ENCODE measurements at regions not wholly inside any gene's neighbourhood (a gene's known extent, or its start where the extent isn't known, plus 50 kb on each side); places are given as distances from the start of the nearest gene placed in this dataset.

- no peak overlapping the region for H2AFZ ChIP-seq (ENCODE audit: low read length)
- H3K9me3 ChIP-seq (ENCODE audit: insufficient read depth, low read depth, low read length), result no peaks in the 10 kb centered on the region
- no peak overlapping the region for H3K4me2 ChIP-seq (ENCODE audit: low read depth, low read length, poor library complexity, severe bottlenecking)
- no peaks in the 10 kb centered on the region for H3K9me2 ChIP-seq (replicated peaks; ENCODE audit: low read depth, low read length)
- H4K20me1 ChIP-seq (ENCODE audit: insufficient read depth, low read length, poor library complexity, severe bottlenecking), result no peaks in the 10 kb centered on the region
- no peaks in the 10 kb centered on the region for H3K4me1 ChIP-seq (ENCODE audit: insufficient read depth, low read length, poor library complexity, severe bottlenecking)
- no peaks in the 10 kb centered on the region for H3K27me3 ChIP-seq (ENCODE audit: insufficient read depth, low read length, poor library complexity, severe bottlenecking)
- no peak overlapping the region for H3K9ac ChIP-seq (ENCODE audit: low read depth, low read length, poor library complexity, severe bottlenecking)
- no peaks in the 10 kb centered on the region for H3K36me3 ChIP-seq (ENCODE audit: insufficient read depth, low read length)
- no peaks in the 10 kb centered on the region for H3K79me2 ChIP-seq (ENCODE audit: insufficient read depth, low read length)
- H3F3A ChIP-seq (ENCODE audit: low read depth), result no peaks in the 10 kb centered on the region
- H3K4me3 ChIP-seq (ENCODE audit: low read length, poor library complexity, severe bottlenecking), result no peak overlapping the region
- TF ChIP-seq CTCF (conservative IDR thresholded peaks at IDR 0.05; ENCODE audit: low read length), result no peak
- TF ChIP-seq EZH2phosphoT487 (IDR thresholded peaks at IDR 0.05; ENCODE audit: borderline replicate concordance), result no peak
These were observed 58.2 kb downstream of the GLI2 start for GRCh38 chr2:120793682-120794403.

- H3K9ac ChIP-seq (ENCODE audit: low read depth, low read length, poor library complexity, severe bottlenecking), result no peak overlapping the region
- H3K79me2 ChIP-seq (ENCODE audit: insufficient read depth, low read length), result no peaks in the 10 kb centered on the region
- H3K9me2 ChIP-seq (replicated peaks; ENCODE audit: low read depth, low read length), result no peaks in the 10 kb centered on the region
- no peak overlapping the region for H3K4me3 ChIP-seq (ENCODE audit: low read length, poor library complexity, severe bottlenecking)
- no peaks in the 10 kb centered on the region for H3K36me3 ChIP-seq (ENCODE audit: insufficient read depth, low read length)
- H3K9me3 ChIP-seq (ENCODE audit: insufficient read depth, low read depth, low read length), result no peaks in the 10 kb centered on the region
- no peaks in the 10 kb centered on the region for H4K20me1 ChIP-seq (ENCODE audit: insufficient read depth, low read length, poor library complexity, severe bottlenecking)
- H2AFZ ChIP-seq (ENCODE audit: low read length), result no peak overlapping the region
- no peak for TF ChIP-seq EZH2phosphoT487 (IDR thresholded peaks at IDR 0.05; ENCODE audit: borderline replicate concordance)
- TF ChIP-seq CTCF (conservative IDR thresholded peaks at IDR 0.05; ENCODE audit: low read length), result no peak
- no peaks in the 10 kb centered on the region for H3K27me3 ChIP-seq (ENCODE audit: insufficient read depth, low read length, poor library complexity, severe bottlenecking)
- no peak overlapping the region for H3K4me2 ChIP-seq (ENCODE audit: low read depth, low read length, poor library complexity, severe bottlenecking)
- no peaks in the 10 kb centered on the region for H3F3A ChIP-seq (ENCODE audit: low read depth)
- H3K4me1 ChIP-seq (ENCODE audit: insufficient read depth, low read length, poor library complexity, severe bottlenecking), result no peaks in the 10 kb centered on the region
These were observed 59.0 kb downstream of the GLI2 start for GRCh38 chr2:120794716-120795115.

- H3K27me3 ChIP-seq (ENCODE audit: insufficient read depth, low read length, poor library complexity, severe bottlenecking), result no peaks in the 10 kb centered on the region
These were observed 60.4 kb downstream of the GLI2 start for GRCh38 chr2:120796094-120796493.

More at GRCh38 chr2:120796094-120796493, 60.4 kb downstream of the GLI2 start:
- H3K9me2 ChIP-seq (replicated peaks; ENCODE audit: low read depth, low read length), result no peaks in the 10 kb centered on the region
- H3K4me2 ChIP-seq (ENCODE audit: low read depth, low read length, poor library complexity, severe bottlenecking), result no peak overlapping the region
- TF ChIP-seq CTCF (conservative IDR thresholded peaks at IDR 0.05; ENCODE audit: low read length) (no peak), EZH2phosphoT487 (IDR thresholded peaks at IDR 0.05; ENCODE audit: borderline replicate concordance) (no peak)
- no peaks in the 10 kb centered on the region for H3K36me3 ChIP-seq (ENCODE audit: insufficient read depth, low read length)
- no peak overlapping the region for H2AFZ ChIP-seq (ENCODE audit: low read length)
- H3K9ac ChIP-seq (ENCODE audit: low read depth, low read length, poor library complexity, severe bottlenecking), result no peak overlapping the region
- H3K4me3 ChIP-seq (ENCODE audit: low read length, poor library complexity, severe bottlenecking), result no peak overlapping the region
- H3K79me2 ChIP-seq (ENCODE audit: insufficient read depth, low read length), result no peaks in the 10 kb centered on the region
- H3F3A ChIP-seq (ENCODE audit: low read depth), result no peaks in the 10 kb centered on the region
- H4K20me1 ChIP-seq (ENCODE audit: insufficient read depth, low read length, poor library complexity, severe bottlenecking), result no peaks in the 10 kb centered on the region
- no peaks in the 10 kb centered on the region for H3K4me1 ChIP-seq (ENCODE audit: insufficient read depth, low read length, poor library complexity, severe bottlenecking)
- H3K9me3 ChIP-seq (ENCODE audit: insufficient read depth, low read depth, low read length), result no peaks in the 10 kb centered on the region
